GM23338 (cell line): ENCODE measurements at regions not wholly inside any gene's neighbourhood (a gene's known extent, or its start where the extent isn't known, plus 50 kb on each side); places are given as distances from the start of the nearest gene placed in this dataset.

ENCODE experiments used
- ATAC-seq: fragments of 200-7000 bp; cut with Tn5 transposase; 3 replicates; pipeline ENCODE4 v1.9.1; 2020
- DNase-seq: peaks from one replicate; pipeline ENCODE4 v3.0.0-alpha.2; 2015; ENCODE audit warnings: low spot score
- H2AFZ ChIP-seq: fragments of 200-600 bp; sonication (generic); 2 replicates; pipeline ENCODE4 v1.8.0; 2016; ENCODE audit warnings: antibody characterized with exemption, mild to moderate bottlenecking, moderate library complexity
- H3F3A ChIP-seq: fragments of 200-600 bp; sonication (generic); replicated peaks from 2 replicates; pipeline ENCODE4 v1.8.0; 2017; ENCODE audit warnings: antibody characterized with exemption, mixed run types, low read depth
- H3K27ac ChIP-seq: fragments of 200-600 bp; sonication (generic); 2 replicates; pipeline ENCODE4 v1.6.1; 2016; ENCODE audit warnings: low read depth
- H3K27me3 ChIP-seq: fragments of 200-600 bp; sonication (generic); 2 replicates; pipeline ENCODE4 v1.8.0; 2016; ENCODE audit warnings: mild to moderate bottlenecking, mixed run types, moderate library complexity; ENCODE audit not compliant: insufficient read depth
- H3K36me3 ChIP-seq: fragments of 200-600 bp; sonication (generic); 2 replicates; pipeline ENCODE4 v1.8.0; 2016; ENCODE audit warnings: mild to moderate bottlenecking; ENCODE audit not compliant: insufficient read depth
- H3K4me1 ChIP-seq: fragments of 200-600 bp; sonication (generic); 2 replicates; pipeline ENCODE4 v1.8.0; 2016; ENCODE audit warnings: mild to moderate bottlenecking, moderate library complexity; ENCODE audit not compliant: insufficient read depth
- H3K4me2 ChIP-seq: fragments of 200-600 bp; sonication (generic); 2 replicates; pipeline ENCODE4 v1.7.1; 2017; ENCODE audit warnings: mixed run types
- H3K4me3 ChIP-seq: fragments of 200-600 bp; sonication (generic); 2 replicates; pipeline ENCODE4 v1.6.1; 2016; ENCODE audit warnings: mixed run types
- H3K79me2 ChIP-seq: fragments of 200-600 bp; sonication (generic); replicated peaks from 2 replicates; pipeline ENCODE4 v1.8.0; 2017; ENCODE audit warnings: mild to moderate bottlenecking; ENCODE audit not compliant: insufficient read depth
- H3K9me2 ChIP-seq: fragments of 200-600 bp; sonication (generic); 2 replicates; pipeline ENCODE4 v1.8.0; 2017; ENCODE audit not compliant: insufficient read depth
- H4K20me1 ChIP-seq: fragments of 200-600 bp; sonication (generic); replicated peaks from 2 replicates; pipeline ENCODE4 v1.8.0; 2017; ENCODE audit warnings: mild to moderate bottlenecking; ENCODE audit not compliant: insufficient read depth
- H3K27ac Mint-ChIP-seq: 2 replicates; pipeline ENCODE4 v1.8.0; 2020; ENCODE audit warnings: inconsistent platforms, mild to moderate bottlenecking, moderate library complexity, mixed read lengths
- H3K27me3 Mint-ChIP-seq: 3 replicates; pipeline ENCODE4 v1.8.0; 2022; ENCODE audit warnings: low read depth, mild to moderate bottlenecking, moderate library complexity, mixed read lengths, inconsistent platforms; ENCODE audit not compliant: insufficient read depth, poor library complexity
- H3K36me3 Mint-ChIP-seq: 3 replicates; pipeline ENCODE4 v1.8.0; 2021; ENCODE audit warnings: low read depth, mild to moderate bottlenecking, inconsistent platforms, moderate library complexity, mixed read lengths
- H3K4me1 Mint-ChIP-seq: 3 replicates; pipeline ENCODE4 v1.8.0; 2020; ENCODE audit warnings: mild to moderate bottlenecking, inconsistent platforms, mixed read lengths
- H3K4me3 Mint-ChIP-seq: 3 replicates; pipeline ENCODE4 v1.8.0; 2021; ENCODE audit warnings: moderate library complexity, mild to moderate bottlenecking, inconsistent platforms, mixed read lengths
- H3K9me3 Mint-ChIP-seq: 3 replicates; pipeline ENCODE4 v1.8.0; 2020; ENCODE audit warnings: moderate library complexity, mild to moderate bottlenecking, inconsistent platforms, mixed read lengths
- CREB1 ChIP-seq: fragments of 250-450 bp; sonication (Bioruptor Pico); IDR thresholded peaks from 2 replicates; pipeline ENCODE4 v1.5.0; 2020; ENCODE audit warnings: low read depth, mild to moderate bottlenecking, moderate library complexity
- ETS1 ChIP-seq: IDR thresholded peaks from 2 replicates; pipeline ENCODE4 v1.6.1; 2016; ENCODE audit warnings: antibody characterized with exemption
- EZH2 ChIP-seq: fragments of 200-600 bp; sonication (generic); IDR thresholded peaks from one replicate; pipeline ENCODE4 v1.8.0; 2017; ENCODE audit warnings: antibody characterized with exemption, mild to moderate bottlenecking, low read depth; ENCODE audit not compliant: unreplicated experiment
- JUNB ChIP-seq: IDR thresholded peaks from one replicate; pipeline ENCODE4 v1.6.1; 2016; ENCODE audit warnings: antibody characterized with exemption; ENCODE audit not compliant: unreplicated experiment
- NANOG ChIP-seq: IDR thresholded peaks from 2 replicates; pipeline ENCODE4 v1.6.1; 2016; ENCODE audit warnings: antibody characterized with exemption, borderline replicate concordance
- POLR2AphosphoS5 ChIP-seq: IDR thresholded peaks from 2 replicates; pipeline ENCODE4 v1.6.1; 2016; ENCODE audit warnings: antibody characterized with exemption, low read depth
- REST ChIP-seq: IDR thresholded peaks from one replicate; pipeline ENCODE4 v1.6.1; 2018; ENCODE audit warnings: antibody characterized with exemption; ENCODE audit not compliant: unreplicated experiment
- STAT1 ChIP-seq: IDR thresholded peaks from one replicate; pipeline ENCODE4 v1.6.1; 2016; ENCODE audit warnings: antibody characterized with exemption; ENCODE audit not compliant: unreplicated experiment
- ZNF331 ChIP-seq: fragments of 250-450 bp; sonication (Bioruptor Pico); IDR thresholded peaks from 2 replicates; pipeline ENCODE4 v1.5.0; 2020; ENCODE audit warnings: low read depth, mild to moderate bottlenecking, moderate library complexity
- TF ChIP-seq, protein P1 (sequence below): fragments of 250-450 bp; sonication (Bioruptor Pico); IDR thresholded peaks from 2 replicates; pipeline ENCODE4 v1.5.0; 2020; ENCODE audit warnings: mild to moderate bottlenecking, moderate library complexity
- TF ChIP-seq, protein P2 (sequence below), 2 experiments: fragments of 200-600 bp in 1 of 2; sonication (generic) in 1 of 2; conservative IDR thresholded peaks; 2 replicates each; pipeline versions ENCODE4 v1.5.1 to v1.6.1; 2016 to 2017; ENCODE audit warnings: antibody characterized with exemption in 2 of 2, low read depth in 2 of 2, mild to moderate bottlenecking in 2 of 2, moderate library complexity in 1 of 2

- Histone ChIP-seq H3K4me1 (no peaks in the 10 kb centered on the region), H4K20me1 (no peaks in the 10 kb centered on the region), H2AFZ (no peak overlapping the region), H3K27me3 (no peaks in the 10 kb centered on the region), H3K4me2 (no peak overlapping the region), H3K36me3 (peaks cover 8% of the 10 kb centered on the region; the same call in 1 of the 2 replicates), H3K9me2 (no peaks in the 10 kb centered on the region), H3K4me3 (no peak overlapping the region), H3K27ac (no peak overlapping the region), H3F3A (no peaks in the 10 kb centered on the region), H3K79me2 (no peaks in the 10 kb centered on the region)
- Mint-ChIP-seq H3K4me1 (no peaks in the 10 kb centered on the region), H3K27me3 (peaks cover 8% of the 10 kb centered on the region), H3K9me3 (peaks cover 94% of the 10 kb centered on the region), H3K4me3 (no peak overlapping the region), H3K27ac (no peak overlapping the region), H3K36me3 (peaks cover 42% of the 10 kb centered on the region)
- TF ChIP-seq ZNF331 (CRISPR knock-in tag) (no peak), REST (no peak), STAT1 (no peak), POLR2AphosphoS5 (no peak), NANOG (no peak), ETS1 (no peak), CREB1 (CRISPR knock-in tag) (no peak), JUNB (no peak), EZH2 (no peak)
- TF ChIP-seq, protein P1, sequence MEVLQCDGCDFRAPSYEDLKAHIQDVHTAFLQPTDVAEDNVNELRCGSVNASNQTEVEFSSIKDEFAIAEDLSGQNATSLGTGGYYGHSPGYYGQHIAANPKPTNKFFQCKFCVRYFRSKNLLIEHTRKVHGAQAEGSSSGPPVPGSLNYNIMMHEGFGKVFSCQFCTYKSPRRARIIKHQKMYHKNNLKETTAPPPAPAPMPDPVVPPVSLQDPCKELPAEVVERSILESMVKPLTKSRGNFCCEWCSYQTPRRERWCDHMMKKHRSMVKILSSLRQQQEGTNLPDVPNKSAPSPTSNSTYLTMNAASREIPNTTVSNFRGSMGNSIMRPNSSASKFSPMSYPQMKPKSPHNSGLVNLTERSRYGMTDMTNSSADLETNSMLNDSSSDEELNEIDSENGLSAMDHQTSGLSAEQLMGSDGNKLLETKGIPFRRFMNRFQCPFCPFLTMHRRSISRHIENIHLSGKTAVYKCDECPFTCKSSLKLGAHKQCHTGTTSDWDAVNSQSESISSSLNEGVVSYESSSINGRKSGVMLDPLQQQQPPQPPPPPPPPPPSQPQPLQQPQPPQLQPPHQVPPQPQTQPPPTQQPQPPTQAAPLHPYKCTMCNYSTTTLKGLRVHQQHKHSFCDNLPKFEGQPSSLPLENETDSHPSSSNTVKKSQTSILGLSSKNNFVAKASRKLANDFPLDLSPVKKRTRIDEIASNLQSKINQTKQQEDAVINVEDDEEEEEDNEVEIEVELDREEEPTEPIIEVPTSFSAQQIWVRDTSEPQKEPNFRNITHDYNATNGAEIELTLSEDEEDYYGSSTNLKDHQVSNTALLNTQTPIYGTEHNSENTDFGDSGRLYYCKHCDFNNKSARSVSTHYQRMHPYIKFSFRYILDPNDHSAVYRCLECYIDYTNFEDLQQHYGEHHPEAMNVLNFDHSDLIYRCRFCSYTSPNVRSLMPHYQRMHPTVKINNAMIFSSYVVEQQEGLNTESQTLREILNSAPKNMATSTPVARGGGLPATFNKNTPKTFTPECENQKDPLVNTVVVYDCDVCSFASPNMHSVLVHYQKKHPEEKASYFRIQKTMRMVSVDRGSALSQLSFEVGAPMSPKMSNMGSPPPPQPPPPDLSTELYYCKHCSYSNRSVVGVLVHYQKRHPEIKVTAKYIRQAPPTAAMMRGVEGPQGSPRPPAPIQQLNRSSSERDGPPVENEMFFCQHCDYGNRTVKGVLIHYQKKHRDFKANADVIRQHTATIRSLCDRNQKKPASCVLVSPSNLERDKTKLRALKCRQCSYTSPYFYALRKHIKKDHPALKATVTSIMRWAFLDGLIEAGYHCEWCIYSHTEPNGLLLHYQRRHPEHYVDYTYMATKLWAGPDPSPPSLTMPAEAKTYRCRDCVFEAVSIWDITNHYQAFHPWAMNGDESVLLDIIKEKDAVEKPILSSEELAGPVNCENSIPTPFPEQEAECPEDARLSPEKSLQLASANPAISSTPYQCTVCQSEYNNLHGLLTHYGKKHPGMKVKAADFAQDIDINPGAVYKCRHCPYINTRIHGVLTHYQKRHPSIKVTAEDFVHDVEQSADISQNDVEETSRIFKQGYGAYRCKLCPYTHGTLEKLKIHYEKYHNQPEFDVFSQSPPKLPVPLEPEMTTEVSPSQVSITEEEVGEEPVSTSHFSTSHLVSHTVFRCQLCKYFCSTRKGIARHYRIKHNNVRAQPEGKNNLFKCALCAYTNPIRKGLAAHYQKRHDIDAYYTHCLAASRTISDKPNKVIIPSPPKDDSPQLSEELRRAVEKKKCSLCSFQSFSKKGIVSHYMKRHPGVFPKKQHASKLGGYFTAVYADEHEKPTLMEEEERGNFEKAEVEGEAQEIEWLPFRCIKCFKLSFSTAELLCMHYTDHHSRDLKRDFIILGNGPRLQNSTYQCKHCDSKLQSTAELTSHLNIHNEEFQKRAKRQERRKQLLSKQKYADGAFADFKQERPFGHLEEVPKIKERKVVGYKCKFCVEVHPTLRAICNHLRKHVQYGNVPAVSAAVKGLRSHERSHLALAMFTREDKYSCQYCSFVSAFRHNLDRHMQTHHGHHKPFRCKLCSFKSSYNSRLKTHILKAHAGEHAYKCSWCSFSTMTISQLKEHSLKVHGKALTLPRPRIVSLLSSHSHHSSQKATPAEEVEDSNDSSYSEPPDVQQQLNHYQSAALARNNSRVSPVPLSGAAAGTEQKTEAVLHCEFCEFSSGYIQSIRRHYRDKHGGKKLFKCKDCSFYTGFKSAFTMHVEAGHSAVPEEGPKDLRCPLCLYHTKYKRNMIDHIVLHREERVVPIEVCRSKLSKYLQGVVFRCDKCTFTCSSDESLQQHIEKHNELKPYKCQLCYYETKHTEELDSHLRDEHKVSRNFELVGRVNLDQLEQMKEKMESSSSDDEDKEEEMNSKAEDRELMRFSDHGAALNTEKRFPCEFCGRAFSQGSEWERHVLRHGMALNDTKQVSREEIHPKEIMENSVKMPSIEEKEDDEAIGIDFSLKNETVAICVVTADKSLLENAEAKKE: no peak
- TF ChIP-seq, protein P2, sequence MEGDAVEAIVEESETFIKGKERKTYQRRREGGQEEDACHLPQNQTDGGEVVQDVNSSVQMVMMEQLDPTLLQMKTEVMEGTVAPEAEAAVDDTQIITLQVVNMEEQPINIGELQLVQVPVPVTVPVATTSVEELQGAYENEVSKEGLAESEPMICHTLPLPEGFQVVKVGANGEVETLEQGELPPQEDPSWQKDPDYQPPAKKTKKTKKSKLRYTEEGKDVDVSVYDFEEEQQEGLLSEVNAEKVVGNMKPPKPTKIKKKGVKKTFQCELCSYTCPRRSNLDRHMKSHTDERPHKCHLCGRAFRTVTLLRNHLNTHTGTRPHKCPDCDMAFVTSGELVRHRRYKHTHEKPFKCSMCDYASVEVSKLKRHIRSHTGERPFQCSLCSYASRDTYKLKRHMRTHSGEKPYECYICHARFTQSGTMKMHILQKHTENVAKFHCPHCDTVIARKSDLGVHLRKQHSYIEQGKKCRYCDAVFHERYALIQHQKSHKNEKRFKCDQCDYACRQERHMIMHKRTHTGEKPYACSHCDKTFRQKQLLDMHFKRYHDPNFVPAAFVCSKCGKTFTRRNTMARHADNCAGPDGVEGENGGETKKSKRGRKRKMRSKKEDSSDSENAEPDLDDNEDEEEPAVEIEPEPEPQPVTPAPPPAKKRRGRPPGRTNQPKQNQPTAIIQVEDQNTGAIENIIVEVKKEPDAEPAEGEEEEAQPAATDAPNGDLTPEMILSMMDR (conservative IDR thresholded peaks at IDR 0.05; ENCODE audit: low read depth in 2 of 2): no peak
- ATAC-seq (no peak), DNase-seq (peak; percentile 3)
These were observed 721.2 kb downstream of the GALR1 start for GRCh38 chr18:77970814-77971213.
